ENCODE measurements at regions not wholly inside any gene's neighbourhood (a gene's known extent, or its start where the extent isn't known, plus 50 kb on each side); places are given as distances from the start of the nearest gene placed in this dataset.

GRCh38 chr6:91731939-91732338, 1145.1 kb upstream of the MAP3K7 start:
- TF ChIP-seq POLR2A (IDR thresholded peaks at IDR 0.05; ENCODE audit: low read depth, low read length) (no peak), POLR2AphosphoS5 (IDR thresholded peaks at IDR 0.05; ENCODE audit: low read depth, low read length) (no peak), TAF1 (IDR thresholded peaks at IDR 0.05; ENCODE audit: borderline replicate concordance, low read depth, low read length) (no peak)
